ENCODE measurements at regions not wholly inside any gene's neighbourhood (a gene's known extent, or its start where the extent isn't known, plus 50 kb on each side); places are given as distances from the start of the nearest gene placed in this dataset. TPM values are rescaled to one million over a fixed set of nuclear protein-coding genes. Genes with fewer than 3 reads are reported as not detected.

DNA sequence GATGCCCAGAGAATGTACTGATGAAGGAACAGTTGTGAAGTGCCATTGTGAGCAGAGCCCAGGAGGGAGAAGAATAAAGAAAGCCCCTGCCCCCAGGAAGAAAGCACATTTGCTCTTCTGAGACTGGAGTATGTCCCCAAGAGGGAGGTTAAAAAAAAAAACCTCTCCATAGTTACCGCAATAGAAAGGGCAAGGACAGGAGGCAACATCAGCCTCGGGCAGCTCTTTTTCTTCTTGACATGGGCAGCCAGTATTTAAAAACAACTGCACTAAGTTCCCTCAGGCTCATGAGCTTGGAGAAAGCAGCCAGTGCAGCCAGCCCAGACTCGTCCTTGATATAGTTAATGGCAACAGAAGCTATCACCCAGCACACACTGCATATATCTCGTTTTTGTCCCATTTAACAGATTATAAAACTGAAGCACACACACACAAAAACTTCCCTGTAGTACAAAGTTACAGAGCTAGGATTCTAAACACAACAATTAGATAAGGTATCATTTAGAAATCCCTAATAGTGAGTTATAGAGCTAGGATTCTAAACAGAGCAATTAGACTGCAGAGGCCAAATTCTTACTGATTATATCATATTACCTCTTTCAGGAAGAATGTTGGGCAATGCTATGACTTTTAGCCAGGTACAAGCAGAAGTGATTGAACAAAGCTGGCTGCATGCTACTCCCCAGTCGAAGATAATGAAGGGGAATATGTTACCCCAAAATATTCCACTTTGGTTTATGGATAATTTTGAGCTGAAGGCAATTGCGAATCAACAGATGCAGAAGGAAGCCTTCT, 823.5 kb downstream of the GRID1 start:
- Histone ChIP-seq H3K9me3 (replicated peaks; ENCODE audit: low read length) (peaks cover 5% of the 10 kb centered on the region), H3K4me2 (ENCODE audit: low read length) (no peak overlapping the region), H3K4me3 (ENCODE audit: low read length) (no peak overlapping the region), H3K36me3 (ENCODE audit: insufficient read depth, low read length) (no peaks in the 10 kb centered on the region), H3K9ac (ENCODE audit: low read depth, low read length) (no peak overlapping the region), H3K27me3 (ENCODE audit: control insufficient read depth, insufficient read depth, low read length) (no peaks in the 10 kb centered on the region), H3K4me1 (ENCODE audit: control insufficient read depth, insufficient read depth, low read length) (no peaks in the 10 kb centered on the region)

DNA sequence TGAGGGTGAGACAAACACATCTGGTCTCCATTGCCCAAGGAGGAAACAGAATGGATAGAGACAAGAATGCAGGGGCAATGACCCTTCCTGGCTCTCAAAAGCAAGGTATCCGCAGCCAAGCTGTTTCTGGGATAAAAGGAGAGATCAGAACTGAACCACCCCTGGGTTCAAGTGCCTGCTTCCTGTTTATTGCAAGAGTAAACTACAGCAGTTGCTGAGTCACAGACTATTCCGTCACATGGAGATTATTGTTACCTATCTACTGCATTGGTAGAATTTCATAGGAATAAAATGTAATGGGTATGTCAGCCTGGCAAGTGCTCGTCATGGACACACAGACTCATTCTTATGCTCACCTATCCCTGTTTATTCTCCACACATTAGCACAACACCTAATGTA, 821.6 kb downstream of the GRID1 start:
- H3K4me2 ChIP-seq (ENCODE audit: low read length), result no peak overlapping the region
- H3K9me3 ChIP-seq (replicated peaks; ENCODE audit: low read length), result peaks cover 5% of the 10 kb centered on the region
- H3K27me3 ChIP-seq (ENCODE audit: control insufficient read depth, insufficient read depth, low read length), result no peaks in the 10 kb centered on the region
- no peaks in the 10 kb centered on the region for H3K36me3 ChIP-seq (ENCODE audit: insufficient read depth, low read length)
- no peak overlapping the region for H3K9ac ChIP-seq (ENCODE audit: low read depth, low read length)
- no peaks in the 10 kb centered on the region for H3K4me1 ChIP-seq (ENCODE audit: control insufficient read depth, insufficient read depth, low read length)
- no peak overlapping the region for H3K4me3 ChIP-seq (ENCODE audit: low read length)

DNA sequence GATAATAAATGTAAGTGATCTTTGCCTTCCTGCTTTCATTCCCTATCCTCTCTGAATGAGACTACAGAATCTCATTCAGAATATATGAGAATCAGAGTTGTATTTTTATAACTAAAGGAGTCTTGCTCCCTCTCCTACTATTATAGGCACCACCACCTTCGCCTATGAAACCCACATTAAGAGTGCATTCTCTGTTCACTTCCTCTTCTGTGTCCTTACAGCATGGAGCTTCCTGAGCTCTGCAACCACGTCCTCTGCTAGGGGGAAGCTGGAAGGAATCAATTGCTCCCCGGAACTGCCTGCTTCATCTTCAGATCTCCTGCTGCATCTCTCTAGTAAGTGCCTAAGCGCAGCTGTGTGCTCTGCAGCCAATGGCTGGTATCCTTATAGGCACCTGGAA, 820.7 kb downstream of the GRID1 start:
- no peaks in the 10 kb centered on the region for H3K36me3 ChIP-seq (ENCODE audit: insufficient read depth, low read length)

DNA sequence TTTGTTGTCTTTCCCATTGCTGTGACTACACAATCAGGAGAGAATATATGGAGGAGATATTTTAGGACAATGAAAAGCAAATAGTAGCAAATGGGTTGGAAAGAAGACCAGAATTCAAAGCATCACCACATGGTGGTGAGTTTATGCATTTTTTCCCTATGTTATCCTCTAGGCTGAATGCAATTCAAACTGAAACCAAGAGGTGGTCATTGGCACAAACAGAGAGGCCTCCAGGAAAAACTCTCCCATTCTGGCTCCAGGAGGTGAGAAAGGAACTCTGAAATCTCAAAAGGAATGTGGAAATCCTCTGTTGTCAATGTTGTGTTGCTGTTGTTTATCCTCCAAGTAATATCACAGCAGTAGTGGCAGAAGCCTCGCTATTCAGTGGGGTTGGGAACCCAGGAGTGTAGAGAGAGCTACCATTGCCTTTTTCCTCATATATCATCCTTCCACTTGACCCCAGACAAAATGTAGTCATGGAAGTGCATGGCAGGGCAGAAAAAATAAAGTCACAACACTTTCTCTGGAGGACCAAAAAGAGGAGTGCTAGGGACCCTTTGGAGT, 819.1 kb downstream of the GRID1 start:
- H3K9me3 ChIP-seq (replicated peaks; ENCODE audit: low read length), result no peaks in the 10 kb centered on the region
- no peak overlapping the region for H3K4me3 ChIP-seq (ENCODE audit: low read length)
- no peaks in the 10 kb centered on the region for H3K4me1 ChIP-seq (ENCODE audit: control insufficient read depth, insufficient read depth, low read length)
- no peak overlapping the region for H3K9ac ChIP-seq (ENCODE audit: low read depth, low read length)
- H3K36me3 ChIP-seq (ENCODE audit: insufficient read depth, low read length), result no peaks in the 10 kb centered on the region
- H3K27me3 ChIP-seq (ENCODE audit: control insufficient read depth, insufficient read depth, low read length), result no peaks in the 10 kb centered on the region
- no peak overlapping the region for H3K4me2 ChIP-seq (ENCODE audit: low read length)

More for the DNA sequence above, 820.7 kb downstream of the GRID1 start:
- H3K27me3 ChIP-seq (ENCODE audit: control insufficient read depth, insufficient read depth, low read length), result no peaks in the 10 kb centered on the region
- no peak overlapping the region for H3K4me3 ChIP-seq (ENCODE audit: low read length)
- H3K4me1 ChIP-seq (ENCODE audit: control insufficient read depth, insufficient read depth, low read length), result no peaks in the 10 kb centered on the region
- no peak overlapping the region for H3K4me2 ChIP-seq (ENCODE audit: low read length)
- no peak overlapping the region for H3K9ac ChIP-seq (ENCODE audit: low read depth, low read length)
- peaks cover 5% of the 10 kb centered on the region for H3K9me3 ChIP-seq (replicated peaks; ENCODE audit: low read length)

DNA sequence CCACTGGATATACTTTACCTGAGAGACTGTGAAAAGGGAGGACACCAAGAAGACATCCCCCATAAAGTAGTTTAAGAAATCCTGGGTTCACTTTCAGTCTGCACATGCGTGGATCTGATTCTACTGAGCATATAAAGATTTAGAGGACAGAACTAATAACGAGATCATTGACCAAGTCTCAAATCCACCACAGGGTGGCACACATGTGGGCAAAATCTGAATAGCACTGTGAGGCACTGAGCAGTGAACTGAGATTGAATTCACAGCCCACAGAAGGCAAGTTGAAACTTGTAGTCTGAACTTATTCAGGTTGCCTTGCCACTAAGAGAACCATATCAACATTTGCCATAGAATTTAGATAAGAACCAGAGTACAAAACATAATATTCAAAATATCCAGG, 818.6 kb downstream of the GRID1 start:
- H3K4me3 ChIP-seq (ENCODE audit: low read length), result no peak overlapping the region
- H3K27me3 ChIP-seq (ENCODE audit: control insufficient read depth, insufficient read depth, low read length), result no peaks in the 10 kb centered on the region
- H3K36me3 ChIP-seq (ENCODE audit: insufficient read depth, low read length), result no peaks in the 10 kb centered on the region
- no peak overlapping the region for H3K9ac ChIP-seq (ENCODE audit: low read depth, low read length)
- H3K4me1 ChIP-seq (ENCODE audit: control insufficient read depth, insufficient read depth, low read length), result no peaks in the 10 kb centered on the region
- no peak overlapping the region for H3K4me2 ChIP-seq (ENCODE audit: low read length)
- H3K9me3 ChIP-seq (replicated peaks; ENCODE audit: low read length), result no peaks in the 10 kb centered on the region

Small RNAs in the stretch of these regions (small RNA-seq; reads per million reads assigned to genes)
- not detected for gene RNU6-325P
